Medulla oblongata (tissue), 1 donor: ENCODE measurements at regions not wholly inside any gene's neighbourhood (a gene's known extent, or its start where the extent isn't known, plus 50 kb on each side); places are given as distances from the start of the nearest gene placed in this dataset.

Experiments
- DNase-seq: peaks from one replicate; pipeline ENCODE4 v3.0.0-alpha.2; 2015; ENCODE audit errors: extremely low spot score

GRCh38 chr1:110816945-110817344, 56.0 kb upstream of the CD53 start:
- no peak for DNase-seq

- no peak for DNase-seq
These were observed 61.4 kb upstream of the CD53 start for GRCh38 chr1:110811529-110811928.

- DNase-seq, result no peak
These were observed 72.9 kb upstream of the CD53 start for GRCh38 chr1:110800079-110800478.

GRCh38 chr1:110798691-110799256, 74.2 kb upstream of the CD53 start:
- no peak for DNase-seq

- DNase-seq, result no peak
These were observed 84.3 kb upstream of the CD53 start for GRCh38 chr1:110788673-110789072.

- DNase-seq, result peak; percentile 22
These were observed 85.4 kb upstream of the CD53 start for GRCh38 chr1:110787328-110788071.

DNA sequence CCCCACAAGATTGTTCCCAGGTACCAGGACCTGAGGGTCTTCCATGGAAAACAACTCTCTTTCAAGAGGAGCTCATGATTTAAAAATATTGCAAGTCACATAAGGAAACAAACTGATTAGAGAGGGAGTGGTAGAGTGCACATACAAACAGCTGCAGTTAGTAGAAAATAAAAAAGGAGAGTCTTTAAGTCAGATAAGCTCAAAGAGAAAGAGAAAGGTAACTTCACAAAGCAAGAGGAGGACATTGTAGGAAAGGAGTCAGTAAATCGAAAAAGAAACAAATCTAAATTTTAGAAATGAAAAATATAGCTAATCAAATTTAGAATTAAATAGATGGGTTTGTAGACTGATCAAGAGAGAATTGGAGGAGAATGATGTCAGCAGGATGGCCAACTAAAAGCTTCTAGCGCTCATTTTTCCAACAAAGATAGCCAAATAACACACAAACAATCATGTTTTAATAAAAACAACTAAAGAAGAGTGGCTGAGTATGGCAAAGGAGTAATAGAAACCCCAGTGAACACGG, 86.1 kb upstream of the CD53 start:
- DNase-seq, result no peak

DNA sequence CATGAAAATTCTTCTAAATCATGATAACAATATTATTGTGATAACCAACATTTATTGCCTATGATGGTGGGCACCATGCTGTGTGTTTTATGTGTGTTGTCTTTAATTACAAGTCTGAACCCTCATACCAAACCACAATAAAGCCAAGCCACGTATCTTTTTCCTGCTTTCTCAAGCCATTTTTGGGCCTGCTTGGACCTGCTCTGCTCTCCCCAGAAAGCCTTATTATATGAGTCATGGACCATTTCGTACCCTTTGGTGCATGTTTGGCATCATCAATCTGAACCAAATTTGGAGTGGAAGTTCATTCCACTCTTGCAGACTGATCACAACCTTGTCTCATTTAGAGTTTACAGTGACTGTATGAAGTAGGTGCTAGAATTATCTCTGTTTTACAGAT, 87.3 kb upstream of the CD53 start:
- no peak for DNase-seq

DNA sequence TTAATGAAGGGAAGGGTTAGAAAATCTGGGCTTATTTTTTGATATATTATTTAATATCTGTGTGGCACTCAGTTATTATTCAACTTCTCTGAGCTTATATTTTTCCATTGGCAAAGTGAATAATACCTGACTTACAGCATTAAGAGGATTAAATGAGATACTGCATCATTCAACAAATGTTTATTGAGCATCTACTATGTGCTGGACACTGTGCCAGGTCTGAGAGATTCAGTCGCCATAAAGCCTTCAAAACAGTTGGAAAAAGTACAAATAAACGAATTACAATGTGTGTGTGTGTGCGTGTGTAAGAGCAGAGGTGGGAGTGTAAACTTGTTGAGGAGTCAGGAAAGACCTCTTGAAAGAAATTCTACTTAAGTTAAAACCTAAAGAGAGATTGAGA, 87.9 kb upstream of the CD53 start:
- DNase-seq, result no peak

- peak; percentile 74 for DNase-seq
These were observed 89.5 kb upstream of the CD53 start for GRCh38 chr1:110783292-110783918.

DNA sequence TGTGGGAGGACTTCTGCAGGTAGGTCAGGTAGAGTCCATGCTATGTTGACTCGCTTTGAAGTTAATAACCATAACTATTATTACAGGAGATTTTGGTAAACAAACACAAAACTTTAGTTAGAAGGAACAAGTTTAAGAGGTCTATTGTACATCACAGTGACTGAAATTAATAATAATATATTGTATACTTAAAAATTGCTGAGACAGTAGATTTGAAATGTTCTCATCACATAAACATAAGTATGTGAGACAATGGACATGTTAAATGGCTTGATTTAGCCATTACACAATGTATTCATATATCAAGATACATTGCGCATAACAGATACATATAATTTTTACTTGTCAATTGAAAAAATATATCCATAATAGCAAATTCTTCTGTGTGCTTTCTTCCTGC, 91.4 kb upstream of the CD53 start:
- no peak for DNase-seq

DNA sequence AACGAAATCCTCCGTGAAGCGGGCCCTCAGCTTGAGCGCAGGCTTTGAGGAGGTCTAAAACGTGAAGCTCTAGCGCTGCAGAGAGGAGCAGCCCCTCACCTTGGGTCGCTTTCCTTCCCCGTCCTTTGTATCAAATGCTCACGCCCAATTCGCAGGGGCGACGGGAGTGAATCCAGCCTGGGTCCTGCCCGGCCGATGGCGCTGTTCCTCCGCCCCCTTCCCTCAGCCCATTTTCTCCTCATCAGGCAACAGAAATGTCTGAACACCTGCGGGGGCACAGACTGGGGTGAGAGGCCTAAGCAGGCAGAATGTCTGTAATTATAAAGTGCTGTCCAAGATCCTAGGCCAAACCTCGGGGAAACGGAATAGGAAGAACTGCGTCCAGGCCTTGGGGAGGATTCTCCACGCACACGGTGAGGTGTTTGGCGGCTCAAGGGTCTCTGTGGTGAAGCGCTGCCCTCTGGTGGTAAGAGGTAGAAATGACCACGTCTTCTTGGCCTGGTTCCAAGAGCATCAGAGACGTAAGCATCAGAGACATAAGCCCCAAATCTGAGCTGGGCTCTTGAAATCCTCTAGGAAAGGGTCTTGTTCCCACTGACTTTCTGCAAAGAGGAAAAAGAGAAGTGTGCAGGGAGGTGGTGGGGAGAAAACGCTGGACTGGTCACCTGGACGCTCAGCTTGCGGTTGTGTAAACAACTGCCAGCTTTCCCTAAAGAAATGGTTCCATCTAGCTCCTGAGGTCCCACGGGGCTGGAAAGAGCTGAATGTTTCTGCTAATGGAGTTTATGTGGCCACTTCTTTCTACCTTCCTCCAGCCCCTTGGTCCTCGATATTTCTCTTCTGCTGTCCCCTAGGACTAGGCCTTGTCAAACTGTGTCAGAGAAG, 92.1 kb upstream of the CD53 start:
- peak; percentile 88 for DNase-seq

DNA sequence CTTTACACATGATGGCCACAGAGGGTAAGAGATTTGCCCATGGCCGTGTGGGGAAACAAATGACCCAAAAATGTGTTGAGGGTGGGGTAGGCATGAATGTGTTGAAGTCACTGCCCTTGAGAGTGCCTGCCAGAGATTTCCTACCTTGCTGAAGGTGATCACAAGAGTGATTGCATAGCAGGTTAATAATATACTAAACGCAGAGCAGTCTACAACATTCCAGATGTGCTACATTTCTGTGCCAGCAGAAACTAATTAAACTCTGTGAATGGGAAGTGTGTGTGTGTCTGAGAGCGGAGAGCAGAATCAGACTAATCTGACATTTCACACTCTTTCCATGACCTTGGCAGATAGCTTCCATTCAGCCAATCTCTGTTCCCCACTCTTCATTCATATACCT, 93.3 kb upstream of the CD53 start:
- no peak for DNase-seq

- no peak for DNase-seq
These were observed 94.1 kb upstream of the CD53 start for GRCh38 chr1:110778821-110779220.

- DNase-seq, result no peak
These were observed 95.7 kb upstream of the CD53 start for GRCh38 chr1:110777228-110777627.

DNA sequence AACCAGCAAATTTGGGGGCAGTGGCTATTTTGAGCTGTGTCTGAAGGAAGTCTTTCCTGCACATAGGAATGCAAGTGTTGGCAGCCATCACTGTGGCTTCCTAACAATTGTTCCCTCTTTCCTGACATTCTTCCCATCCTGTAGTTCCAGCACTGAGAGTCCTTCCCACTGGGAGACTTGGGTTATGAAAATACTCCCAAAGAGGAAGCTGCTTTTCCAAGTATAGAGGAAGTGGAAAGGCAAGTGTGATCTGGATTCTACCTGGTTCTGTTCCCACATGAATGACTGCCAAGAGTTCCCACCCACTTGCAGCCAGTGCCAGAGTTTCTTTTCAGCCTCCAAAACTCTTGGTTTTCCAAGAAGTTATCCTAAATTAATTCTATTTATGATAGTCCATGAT, 98.5 kb upstream of the CD53 start:
- no peak for DNase-seq

- no peak for DNase-seq
These were observed 99.1 kb upstream of the KCNA3 start for GRCh38 chr1:110773813-110774212.

DNA sequence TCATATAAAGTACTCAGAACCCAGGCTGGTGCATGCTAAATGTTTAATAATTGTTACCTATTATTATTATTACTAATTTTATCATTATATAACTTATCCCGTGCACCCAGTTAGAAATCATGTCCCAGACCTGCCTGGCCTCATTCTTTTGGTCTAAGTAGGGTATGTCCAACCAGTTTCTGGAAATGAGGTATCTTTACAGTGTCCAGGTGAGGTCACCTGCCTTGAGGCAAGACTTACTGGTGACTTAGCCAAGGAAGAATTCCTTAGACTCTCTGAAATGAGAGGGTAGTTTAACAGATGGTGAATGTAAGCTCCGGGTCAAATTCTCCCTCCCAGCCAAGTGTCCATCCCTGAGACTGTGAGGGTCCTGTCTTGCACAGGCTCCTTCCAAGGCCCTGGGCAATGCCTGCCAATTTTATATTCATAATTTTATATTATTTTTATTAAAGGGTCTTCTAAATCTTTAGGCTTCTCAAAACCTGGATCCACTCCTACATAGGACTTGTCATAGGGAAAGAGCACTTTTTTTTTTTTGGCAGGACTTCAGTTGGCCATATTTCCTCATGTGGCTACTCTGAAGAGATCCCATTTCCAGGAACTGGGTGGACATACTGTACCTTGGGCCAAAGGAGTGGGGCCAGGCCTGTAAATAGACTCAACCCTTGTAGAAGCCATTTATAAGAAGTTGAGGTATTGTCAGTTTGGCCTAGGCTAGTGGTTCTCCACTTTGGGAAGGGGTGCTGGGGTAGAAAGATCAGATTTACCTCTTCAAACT, 96.7 kb upstream of the KCNA3 start:
- no peak for DNase-seq

- no peak for DNase-seq
These were observed 96.1 kb upstream of the KCNA3 start for GRCh38 chr1:110770832-110771231.

DNA sequence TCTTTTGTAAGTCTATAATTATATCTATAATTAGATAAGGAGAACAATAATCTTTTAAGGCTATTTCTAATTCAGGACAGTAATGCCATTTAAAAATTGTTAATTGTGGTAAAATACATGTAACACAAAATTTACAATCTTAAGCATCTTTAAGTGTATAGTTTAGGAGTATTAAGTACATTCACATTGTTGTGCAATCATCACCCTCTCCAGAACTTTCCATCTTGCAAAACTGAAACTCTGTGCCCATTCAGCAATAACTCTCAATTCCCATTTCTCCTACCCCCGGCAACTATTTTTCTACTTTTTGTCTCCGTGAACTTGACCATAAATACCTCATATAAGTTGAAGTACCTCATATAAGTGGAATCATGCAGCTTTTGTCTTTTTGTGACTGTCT, 93.9 kb upstream of the KCNA3 start:
- no peak for DNase-seq

DNA sequence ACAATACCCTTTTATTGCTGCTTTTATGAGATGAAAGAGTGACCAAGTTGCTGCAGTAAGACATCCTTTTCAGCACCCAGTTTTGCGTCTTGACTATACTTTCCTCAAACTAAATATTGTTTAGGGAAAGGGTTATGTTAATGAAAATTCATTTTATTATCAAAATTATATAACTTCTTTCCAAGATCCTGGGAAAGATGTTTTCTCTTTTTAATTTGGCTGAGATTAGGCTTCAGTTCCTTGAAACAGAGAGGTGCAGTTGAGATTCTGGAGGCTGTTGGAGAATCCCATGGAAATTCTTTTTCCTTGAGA, 91.6 kb upstream of the KCNA3 start:
- DNase-seq, result no peak
